NCI-H2196 (cell line): ENCODE measurements at regions not wholly inside any gene's neighbourhood (a gene's known extent, or its start where the extent isn't known, plus 50 kb on each side); places are given as distances from the start of the nearest gene placed in this dataset.
"Not testable (repeated sequence)": the region's sequence is repeated elsewhere in the genome, so short reads cannot be mapped to it uniquely, and the experiment has no call there.

Source experiments
- DNase-seq: peaks from one replicate; lab custom pipeline; 2025; ENCODE audit not compliant: unreplicated experiment; lab: John Stamatoyannopoulos, UW

GRCh38 chr12:16881986-16882570, 276.1 kb upstream of the LMO3 start:
- DNase-seq: no peak

- no peak for DNase-seq
Observed at GRCh38 chr12:16880864-16881285, 274.9 kb upstream of the LMO3 start.

- DNase-seq: no peak
Observed at GRCh38 chr12:16870845-16871244, 264.9 kb upstream of the LMO3 start.

GRCh38 chr12:16863742-16864141, 257.8 kb upstream of the LMO3 start:
- DNase-seq: no peak

GRCh38 chr12:16857456-16857923, 251.5 kb upstream of the LMO3 start:
- no peak for DNase-seq

- DNase-seq: no peak
Observed at GRCh38 chr12:16854465-16854864, 248.5 kb upstream of the LMO3 start.

- DNase-seq: no peak
Observed at GRCh38 chr12:16849473-16849872, 243.5 kb upstream of the LMO3 start.

GRCh38 chr12:16844875-16845274, 238.9 kb upstream of the LMO3 start:
- DNase-seq: no peak

- DNase-seq: no peak
Observed at GRCh38 chr12:16833376-16834015, 227.5 kb upstream of the LMO3 start.

- no peak for DNase-seq
Observed at GRCh38 chr12:16828891-16829290, 222.9 kb upstream of the LMO3 start.

- DNase-seq: no peak
Observed at GRCh38 chr12:16807731-16808130, 201.8 kb upstream of the LMO3 start.

- no peak for DNase-seq
Observed at GRCh38 chr12:16796168-16796567, 190.2 kb upstream of the LMO3 start.

GRCh38 chr12:16789204-16789790, 183.3 kb upstream of the LMO3 start:
- DNase-seq: no peak

- no peak for DNase-seq
Observed at GRCh38 chr12:16788506-16789203, 182.7 kb upstream of the LMO3 start.

- no peak for DNase-seq
Observed at GRCh38 chr12:16785953-16786352, 180.0 kb upstream of the LMO3 start.

GRCh38 chr12:16785524-16785923, 179.6 kb upstream of the LMO3 start:
- no peak for DNase-seq

- DNase-seq: not testable (repeated sequence)
Observed at GRCh38 chr12:16769129-16769528, 163.2 kb upstream of the LMO3 start.

GRCh38 chr12:16766736-16767135, 160.8 kb upstream of the LMO3 start:
- DNase-seq: no peak

- DNase-seq: no peak
Observed at GRCh38 chr12:16763901-16764300, 157.9 kb upstream of the LMO3 start.

- no peak for DNase-seq
Observed at GRCh38 chr12:16756833-16757555, 151.0 kb upstream of the LMO3 start.

- DNase-seq: no peak
Observed at GRCh38 chr12:16730772-16731171, 124.8 kb upstream of the LMO3 start.
